GM19463 (cell line): ENCODE measurements at regions not wholly inside any gene's neighbourhood (a gene's known extent, or its start where the extent isn't known, plus 50 kb on each side); places are given as distances from the start of the nearest gene placed in this dataset.
A peak's percentile ranks its signal among the peaks of the same experiment; 100 is the strongest.
"Not testable (repeated sequence)": the region's sequence is repeated elsewhere in the genome, so short reads cannot be mapped to it uniquely, and the experiment has no call there.

ENCODE experiments used
- ATAC-seq: cut with Tn5 transposase; IDR thresholded peaks from one replicate; pipeline ENCODE4 v1.9.1; 2021; ENCODE audit warnings: mild to moderate bottlenecking, moderate library complexity; ENCODE audit not compliant: unreplicated experiment

- ATAC-seq: no peak
Observed at GRCh38 chr10:120188950-120189349, 268.1 kb upstream of the PLPP4 start.

GRCh38 chr10:120195984-120196712 is 260.9 kb upstream of the PLPP4 start:
- no peak for ATAC-seq

- ATAC-seq: no peak
Observed at GRCh38 chr10:120204877-120205276, 252.2 kb upstream of the PLPP4 start.

- no peak for ATAC-seq
Observed at GRCh38 chr10:120205368-120206018, 251.5 kb upstream of the PLPP4 start.

GRCh38 chr10:120208488-120208887 is 248.5 kb upstream of the PLPP4 start:
- ATAC-seq: no peak

GRCh38 chr10:120209124-120209762 is 247.8 kb upstream of the PLPP4 start:
- ATAC-seq: no peak

- ATAC-seq: no peak
Observed at GRCh38 chr10:120212275-120212674, 244.8 kb upstream of the PLPP4 start.

GRCh38 chr10:120213283-120213682 is 243.7 kb upstream of the PLPP4 start:
- not testable (repeated sequence) for ATAC-seq

- ATAC-seq: no peak
Observed at GRCh38 chr10:120217736-120218135, 239.3 kb upstream of the PLPP4 start.

GRCh38 chr10:120221873-120222485 is 235.0 kb upstream of the PLPP4 start:
- no peak for ATAC-seq

GRCh38 chr10:120229641-120230040 is 227.4 kb upstream of the PLPP4 start:
- ATAC-seq: no peak

GRCh38 chr10:120239695-120240094 is 217.3 kb upstream of the PLPP4 start:
- not testable (repeated sequence) for ATAC-seq

- ATAC-seq: no peak
Observed at GRCh38 chr10:120251821-120252442, 205.1 kb upstream of the PLPP4 start.

GRCh38 chr10:120253131-120253530 is 203.9 kb upstream of the PLPP4 start:
- ATAC-seq: no peak

- ATAC-seq: no peak
Observed at GRCh38 chr10:120260456-120260855, 196.6 kb upstream of the PLPP4 start.

GRCh38 chr10:120262857-120263547 is 194.0 kb upstream of the PLPP4 start:
- peak; percentile 96 for ATAC-seq

- ATAC-seq: no peak
Observed at GRCh38 chr10:120266022-120266421, 191.0 kb upstream of the PLPP4 start.

GRCh38 chr10:120270906-120271305 is 186.1 kb upstream of the PLPP4 start:
- ATAC-seq: no peak

- ATAC-seq: no peak
Observed at GRCh38 chr10:120271696-120272095, 185.3 kb upstream of the PLPP4 start.

GRCh38 chr10:120272350-120272749 is 184.7 kb upstream of the PLPP4 start:
- no peak for ATAC-seq

- no peak for ATAC-seq
Observed at GRCh38 chr10:120278069-120278468, 179.0 kb upstream of the PLPP4 start.
